Neural cell (in vitro differentiated cells): ENCODE measurements at regions not wholly inside any gene's neighbourhood (a gene's known extent, or its start where the extent isn't known, plus 50 kb on each side); places are given as distances from the start of the nearest gene placed in this dataset.

Experiments used
- H2AFZ ChIP-seq: fragments of 200-600, 300-800 bp; sonication (generic), shearing (Covaris generic); 2 replicates; pipeline ENCODE4 v1.6.0; 2014; ENCODE audit warnings: low read depth, mild to moderate bottlenecking, antibody characterized with exemption, low read length, moderate library complexity
- H3F3A ChIP-seq: fragments of 200-600 bp; shearing (Covaris generic); 2 replicates; pipeline ENCODE4 v1.6.1; 2016; ENCODE audit warnings: mild to moderate bottlenecking, moderate library complexity, mixed read lengths, antibody characterized with exemption, low read length; ENCODE audit not compliant: insufficient read depth, poor library complexity, severe bottlenecking
- H3K27ac ChIP-seq: fragments of 200-600, 300-800 bp; sonication (generic), shearing (Covaris generic); 2 replicates; pipeline ENCODE4 v1.5.1; 2014; ENCODE audit warnings: mild to moderate bottlenecking, low read length, moderate library complexity
- H3K27me3 ChIP-seq: fragments of 300-800, 200-600 bp; sonication (generic), shearing (Covaris generic); 2 replicates; pipeline ENCODE4 v1.6.0; 2014; ENCODE audit warnings: mild to moderate bottlenecking, low read depth, low read length, moderate library complexity; ENCODE audit not compliant: insufficient read depth
- H3K36me3 ChIP-seq: fragments of 300-800, 200-600 bp; sonication (generic), shearing (Covaris generic); 2 replicates; pipeline ENCODE4 v1.5.1; 2014; ENCODE audit warnings: mild to moderate bottlenecking, antibody characterized with exemption, low read length, moderate library complexity; ENCODE audit not compliant: insufficient read depth
- H3K4me2 ChIP-seq: fragments of 300-800, 200-600 bp; sonication (generic), shearing (Covaris generic); 2 replicates; pipeline ENCODE4 v1.6.0; 2014; ENCODE audit warnings: mild to moderate bottlenecking, low read length
- H3K4me3 ChIP-seq: fragments of 300-800, 200-600 bp; sonication (generic), shearing (Covaris generic); 2 replicates; pipeline ENCODE4 v1.5.1; 2014; ENCODE audit warnings: mild to moderate bottlenecking, low read length, moderate library complexity
- H3K79me2 ChIP-seq: fragments of 200-600 bp; shearing (Covaris generic); replicated peaks from 2 replicates; pipeline ENCODE4 v1.6.0; 2014; ENCODE audit warnings: mild to moderate bottlenecking, low read length, moderate library complexity; ENCODE audit not compliant: insufficient read depth
- H3K9ac ChIP-seq: fragments of 300-800, 200-600 bp; sonication (generic), shearing (Covaris generic); 2 replicates; pipeline ENCODE4 v1.6.1; 2016; ENCODE audit warnings: mild to moderate bottlenecking, low read length, mixed read lengths
- H3K9me2 ChIP-seq: fragments of 200-600 bp; shearing (Covaris generic); 2 replicates; pipeline ENCODE4 v1.6.1; 2016; ENCODE audit warnings: mild to moderate bottlenecking, low read length, mixed read lengths; ENCODE audit not compliant: insufficient read depth
- H3K9me3 ChIP-seq: fragments of 200-600, 300-800 bp; sonication (generic), shearing (Covaris generic); 2 replicates; pipeline ENCODE4 v1.6.1; 2016; ENCODE audit warnings: mild to moderate bottlenecking, mixed run types, low read length, moderate library complexity, mixed read lengths
- H4K20me1 ChIP-seq: fragments of 200-600 bp; shearing (Covaris generic); 2 replicates; pipeline ENCODE4 v1.6.1; 2016; ENCODE audit warnings: mild to moderate bottlenecking, mixed run types; ENCODE audit not compliant: insufficient read depth
- EP300 ChIP-seq: fragments of 450-650 bp; conservative IDR thresholded peaks from 2 replicates; pipeline ENCODE4 v1.6.1; 2014; ENCODE audit warnings: antibody characterized with exemption, mild to moderate bottlenecking, moderate library complexity; ENCODE audit not compliant: poor library complexity, severe bottlenecking
- EZH2 ChIP-seq: fragments of 200-600, 300-800 bp; shearing (Covaris generic), sonication (generic); IDR thresholded peaks from 2 replicates; pipeline ENCODE4 v1.6.1; 2014; ENCODE audit warnings: antibody characterized with exemption, low read length, borderline replicate concordance, mild to moderate bottlenecking; ENCODE audit not compliant: insufficient read depth, poor library complexity, severe bottlenecking
- MXI1 ChIP-seq: fragments of 450-650 bp; conservative IDR thresholded peaks from 2 replicates; pipeline ENCODE4 v1.6.1; 2014; ENCODE audit warnings: antibody characterized with exemption, mild to moderate bottlenecking; ENCODE audit not compliant: poor library complexity, severe bottlenecking
- POLR2AphosphoS5 ChIP-seq: IDR thresholded peaks from 2 replicates; pipeline ENCODE4 v1.6.1; 2012
- RAD21 ChIP-seq: fragments of 450-650 bp; conservative IDR thresholded peaks from 2 replicates; pipeline ENCODE4 v1.6.1; 2014; ENCODE audit warnings: antibody characterized with exemption, mild to moderate bottlenecking, moderate library complexity
- SMC3 ChIP-seq: fragments of 450-650 bp; conservative IDR thresholded peaks from 2 replicates; pipeline ENCODE4 v1.6.1; 2014; ENCODE audit warnings: antibody characterized with exemption, mild to moderate bottlenecking, moderate library complexity; ENCODE audit not compliant: poor library complexity
- TAF1 ChIP-seq: IDR thresholded peaks from 2 replicates; pipeline ENCODE4 v1.6.1; 2012; ENCODE audit warnings: low read depth
- TF ChIP-seq, protein P1 (sequence below): IDR thresholded peaks from 2 replicates; pipeline ENCODE4 v1.6.1; 2012; ENCODE audit warnings: borderline replicate concordance
- TF ChIP-seq, protein P2 (sequence below): fragments of 450-650 bp; IDR thresholded peaks from 2 replicates; pipeline ENCODE4 v1.5.1; 2014; ENCODE audit warnings: antibody characterized with exemption, mild to moderate bottlenecking, moderate library complexity; ENCODE audit not compliant: poor library complexity, severe bottlenecking

DNA sequence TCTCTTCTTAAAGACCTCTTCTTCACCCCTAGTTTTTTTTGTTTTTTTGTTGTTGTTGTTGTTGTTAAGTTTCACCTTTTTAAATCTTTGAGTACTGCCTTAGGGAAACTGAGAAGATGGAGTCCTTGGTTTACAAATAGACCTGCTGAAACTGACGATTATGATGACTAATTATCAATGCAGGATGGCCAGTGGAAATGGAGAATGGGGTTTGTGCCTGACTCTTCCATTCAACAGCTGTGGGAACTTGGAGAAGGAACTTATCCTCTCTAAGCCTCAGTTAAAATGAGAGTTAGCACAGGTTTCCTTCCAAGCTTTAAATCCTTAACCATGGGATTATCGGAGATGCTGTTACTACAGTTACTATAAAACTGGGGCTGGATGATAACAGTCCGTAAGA, 66.7 kb upstream of the PNMA1 start:
- no peaks in the 10 kb centered on the region for H3K36me3 ChIP-seq
- H3K9me2 ChIP-seq: no peaks in the 10 kb centered on the region
- H2AFZ ChIP-seq: no peak overlapping the region
- H3K4me3 ChIP-seq: no peak overlapping the region
- H3K79me2 ChIP-seq: no peaks in the 10 kb centered on the region
- H3K9me3 ChIP-seq: no peaks in the 10 kb centered on the region
- TF ChIP-seq TAF1 (no peak), POLR2AphosphoS5 (no peak), MXI1 (no peak), EZH2 (no peak), EP300 (no peak), RAD21 (no peak), SMC3 (no peak)
- TF ChIP-seq, protein P1, sequence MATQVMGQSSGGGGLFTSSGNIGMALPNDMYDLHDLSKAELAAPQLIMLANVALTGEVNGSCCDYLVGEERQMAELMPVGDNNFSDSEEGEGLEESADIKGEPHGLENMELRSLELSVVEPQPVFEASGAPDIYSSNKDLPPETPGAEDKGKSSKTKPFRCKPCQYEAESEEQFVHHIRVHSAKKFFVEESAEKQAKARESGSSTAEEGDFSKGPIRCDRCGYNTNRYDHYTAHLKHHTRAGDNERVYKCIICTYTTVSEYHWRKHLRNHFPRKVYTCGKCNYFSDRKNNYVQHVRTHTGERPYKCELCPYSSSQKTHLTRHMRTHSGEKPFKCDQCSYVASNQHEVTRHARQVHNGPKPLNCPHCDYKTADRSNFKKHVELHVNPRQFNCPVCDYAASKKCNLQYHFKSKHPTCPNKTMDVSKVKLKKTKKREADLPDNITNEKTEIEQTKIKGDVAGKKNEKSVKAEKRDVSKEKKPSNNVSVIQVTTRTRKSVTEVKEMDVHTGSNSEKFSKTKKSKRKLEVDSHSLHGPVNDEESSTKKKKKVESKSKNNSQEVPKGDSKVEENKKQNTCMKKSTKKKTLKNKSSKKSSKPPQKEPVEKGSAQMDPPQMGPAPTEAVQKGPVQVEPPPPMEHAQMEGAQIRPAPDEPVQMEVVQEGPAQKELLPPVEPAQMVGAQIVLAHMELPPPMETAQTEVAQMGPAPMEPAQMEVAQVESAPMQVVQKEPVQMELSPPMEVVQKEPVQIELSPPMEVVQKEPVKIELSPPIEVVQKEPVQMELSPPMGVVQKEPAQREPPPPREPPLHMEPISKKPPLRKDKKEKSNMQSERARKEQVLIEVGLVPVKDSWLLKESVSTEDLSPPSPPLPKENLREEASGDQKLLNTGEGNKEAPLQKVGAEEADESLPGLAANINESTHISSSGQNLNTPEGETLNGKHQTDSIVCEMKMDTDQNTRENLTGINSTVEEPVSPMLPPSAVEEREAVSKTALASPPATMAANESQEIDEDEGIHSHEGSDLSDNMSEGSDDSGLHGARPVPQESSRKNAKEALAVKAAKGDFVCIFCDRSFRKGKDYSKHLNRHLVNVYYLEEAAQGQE: no peak
- TF ChIP-seq, protein P2, sequence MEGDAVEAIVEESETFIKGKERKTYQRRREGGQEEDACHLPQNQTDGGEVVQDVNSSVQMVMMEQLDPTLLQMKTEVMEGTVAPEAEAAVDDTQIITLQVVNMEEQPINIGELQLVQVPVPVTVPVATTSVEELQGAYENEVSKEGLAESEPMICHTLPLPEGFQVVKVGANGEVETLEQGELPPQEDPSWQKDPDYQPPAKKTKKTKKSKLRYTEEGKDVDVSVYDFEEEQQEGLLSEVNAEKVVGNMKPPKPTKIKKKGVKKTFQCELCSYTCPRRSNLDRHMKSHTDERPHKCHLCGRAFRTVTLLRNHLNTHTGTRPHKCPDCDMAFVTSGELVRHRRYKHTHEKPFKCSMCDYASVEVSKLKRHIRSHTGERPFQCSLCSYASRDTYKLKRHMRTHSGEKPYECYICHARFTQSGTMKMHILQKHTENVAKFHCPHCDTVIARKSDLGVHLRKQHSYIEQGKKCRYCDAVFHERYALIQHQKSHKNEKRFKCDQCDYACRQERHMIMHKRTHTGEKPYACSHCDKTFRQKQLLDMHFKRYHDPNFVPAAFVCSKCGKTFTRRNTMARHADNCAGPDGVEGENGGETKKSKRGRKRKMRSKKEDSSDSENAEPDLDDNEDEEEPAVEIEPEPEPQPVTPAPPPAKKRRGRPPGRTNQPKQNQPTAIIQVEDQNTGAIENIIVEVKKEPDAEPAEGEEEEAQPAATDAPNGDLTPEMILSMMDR: no peak
- peaks cover 7% of the 10 kb centered on the region for H3K27me3 ChIP-seq
- no peaks in the 10 kb centered on the region for H3F3A ChIP-seq
- H3K9ac ChIP-seq: no peak overlapping the region
- H3K27ac ChIP-seq: no peak overlapping the region
- H3K4me2 ChIP-seq: no peak overlapping the region
- H4K20me1 ChIP-seq: no peaks in the 10 kb centered on the region

DNA sequence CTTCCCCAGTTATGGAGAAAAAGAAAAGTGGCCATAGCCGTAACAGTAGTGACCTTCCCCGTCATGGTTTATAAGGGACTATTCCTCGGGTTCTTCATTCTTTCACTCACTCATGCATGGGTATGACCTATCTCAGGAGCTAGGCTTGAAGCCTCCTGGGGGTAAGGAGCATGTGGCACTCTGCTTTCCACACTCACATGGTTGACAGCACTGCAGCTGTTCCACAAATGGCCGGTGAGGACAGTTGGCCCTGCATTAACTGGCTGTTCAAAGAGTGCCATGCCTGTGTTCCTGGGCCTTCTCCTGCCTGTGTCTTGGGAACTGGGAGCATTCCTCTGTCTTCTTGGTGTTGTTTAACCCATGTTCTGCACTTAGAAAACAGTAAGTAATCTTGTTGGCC, 66.2 kb upstream of the PNMA1 start:
- Histone ChIP-seq H3K9me2 (no peaks in the 10 kb centered on the region), H3K27me3 (peaks cover 4% of the 10 kb centered on the region), H3K4me3 (no peak overlapping the region), H3K4me2 (no peak overlapping the region), H3K36me3 (no peaks in the 10 kb centered on the region), H2AFZ (no peak overlapping the region), H3K9ac (no peak overlapping the region), H3K9me3 (no peaks in the 10 kb centered on the region), H3K27ac (no peak overlapping the region), H3F3A (no peaks in the 10 kb centered on the region), H3K79me2 (no peaks in the 10 kb centered on the region), H4K20me1 (no peaks in the 10 kb centered on the region)
- TF ChIP-seq POLR2AphosphoS5: no peak
- no peak for TF ChIP-seq RAD21

DNA sequence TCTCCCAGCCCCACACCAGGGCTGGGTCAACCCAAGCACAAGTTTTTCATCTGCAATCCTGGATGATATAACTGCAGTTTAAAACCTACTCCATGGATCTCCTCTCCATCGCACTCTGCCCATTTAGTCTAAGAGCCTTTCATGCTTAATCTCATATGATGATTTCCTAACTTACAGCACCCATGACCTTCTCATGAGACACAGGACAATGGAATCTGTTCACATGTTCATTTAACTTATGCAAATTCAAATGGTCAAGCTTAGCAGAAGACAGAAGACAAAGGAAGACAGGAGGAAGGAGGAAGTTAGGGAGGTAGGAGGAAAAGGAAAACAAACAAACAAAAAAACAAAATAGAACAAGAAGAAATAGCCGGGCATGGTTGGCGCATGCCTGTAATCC, 64.6 kb upstream of the PNMA1 start:
- Histone ChIP-seq H3F3A (no peaks in the 10 kb centered on the region), H2AFZ (no peak overlapping the region), H3K36me3 (no peaks in the 10 kb centered on the region), H3K4me2 (no peak overlapping the region), H3K79me2 (no peaks in the 10 kb centered on the region), H3K9me2 (no peaks in the 10 kb centered on the region), H4K20me1 (no peaks in the 10 kb centered on the region), H3K9me3 (no peaks in the 10 kb centered on the region), H3K27me3 (peaks cover 4% of the 10 kb centered on the region), H3K9ac (no peak overlapping the region), H3K27ac (no peak overlapping the region), H3K4me3 (no peak overlapping the region)
- TF ChIP-seq, protein P1: no peak
- TF ChIP-seq EP300 (no peak), SMC3 (no peak), RAD21 (no peak), TAF1 (no peak), MXI1 (no peak), POLR2AphosphoS5 (no peak), EZH2 (no peak)
- TF ChIP-seq, protein P2: no peak
